ENCODE measurements at regions not wholly inside any gene's neighbourhood (a gene's known extent, or its start where the extent isn't known, plus 50 kb on each side); places are given as distances from the start of the nearest gene placed in this dataset.

- TF ChIP-seq USF1 (IDR thresholded peaks at IDR 0.05): no peak
- no peak for TF ChIP-seq RAD21 (IDR thresholded peaks at IDR 0.05; ENCODE audit: low read depth)
- no peak for TF ChIP-seq FOXM1 (IDR thresholded peaks at IDR 0.05; ENCODE audit: borderline replicate concordance, low read depth)
- no peak for TF ChIP-seq EP300 (IDR thresholded peaks at IDR 0.05; ENCODE audit: borderline replicate concordance)
- TF ChIP-seq REST (IDR thresholded peaks at IDR 0.05; ENCODE audit: low read depth): no peak
- no peak for TF ChIP-seq CREB1 (IDR thresholded peaks at IDR 0.05; ENCODE audit: low read depth)
- TF ChIP-seq TCF12 (IDR thresholded peaks at IDR 0.05; ENCODE audit: low read depth): no peak
- no peak for TF ChIP-seq NFIC (IDR thresholded peaks at IDR 0.05)
- no peak for TF ChIP-seq MAX (IDR thresholded peaks at IDR 0.05)
- TF ChIP-seq CEBPB (IDR thresholded peaks at IDR 0.05): no peak
- no peak for TF ChIP-seq YY1 (IDR thresholded peaks at IDR 0.05; ENCODE audit: low read depth)
- TF ChIP-seq TAF1 (IDR thresholded peaks at IDR 0.05; ENCODE audit: low read depth): no peak
- no peak for TF ChIP-seq TEAD4 (IDR thresholded peaks at IDR 0.05)
Measured at GRCh38 chr2:151025816-151026215, 235.8 kb downstream of the RBM43 start.

- TF ChIP-seq CEBPB (IDR thresholded peaks at IDR 0.05) (no peak), YY1 (IDR thresholded peaks at IDR 0.05; ENCODE audit: low read depth) (no peak), NFIC (IDR thresholded peaks at IDR 0.05) (no peak), FOXM1 (IDR thresholded peaks at IDR 0.05; ENCODE audit: borderline replicate concordance, low read depth) (no peak), CREB1 (IDR thresholded peaks at IDR 0.05; ENCODE audit: low read depth) (no peak), TEAD4 (IDR thresholded peaks at IDR 0.05) (no peak), EGR1 (IDR thresholded peaks at IDR 0.05) (no peak), ZBTB7A (IDR thresholded peaks at IDR 0.05; ENCODE audit: low read depth) (no peak), RAD21 (IDR thresholded peaks at IDR 0.05; ENCODE audit: low read depth) (no peak), EP300 (IDR thresholded peaks at IDR 0.05; ENCODE audit: borderline replicate concordance) (no peak), TAF1 (IDR thresholded peaks at IDR 0.05; ENCODE audit: low read depth) (no peak), USF1 (IDR thresholded peaks at IDR 0.05) (no peak)
Measured at GRCh38 chr2:151024696-151025251, 236.9 kb downstream of the RBM43 start.

GRCh38 chr2:151021747-151022452 is 239.8 kb downstream of the RBM43 start:
- TF ChIP-seq TCF12 (IDR thresholded peaks at IDR 0.05; ENCODE audit: low read depth) (no peak), EP300 (IDR thresholded peaks at IDR 0.05; ENCODE audit: borderline replicate concordance) (no peak), CREB1 (IDR thresholded peaks at IDR 0.05; ENCODE audit: low read depth) (no peak), TAF1 (IDR thresholded peaks at IDR 0.05; ENCODE audit: low read depth) (no peak), CEBPB (IDR thresholded peaks at IDR 0.05) (no peak), USF1 (IDR thresholded peaks at IDR 0.05) (no peak), FOXM1 (IDR thresholded peaks at IDR 0.05; ENCODE audit: borderline replicate concordance, low read depth) (no peak), ZBTB7A (IDR thresholded peaks at IDR 0.05; ENCODE audit: low read depth) (no peak), TEAD4 (IDR thresholded peaks at IDR 0.05) (no peak), NFIC (IDR thresholded peaks at IDR 0.05) (no peak), EGR1 (IDR thresholded peaks at IDR 0.05) (no peak), YY1 (IDR thresholded peaks at IDR 0.05; ENCODE audit: low read depth) (no peak), RAD21 (IDR thresholded peaks at IDR 0.05; ENCODE audit: low read depth) (no peak), MAX (IDR thresholded peaks at IDR 0.05) (no peak), REST (IDR thresholded peaks at IDR 0.05; ENCODE audit: low read depth) (no peak)

GRCh38 chr2:151020411-151020810 is 241.3 kb downstream of the RBM43 start:
- no peak for TF ChIP-seq CEBPB (IDR thresholded peaks at IDR 0.05)
- TF ChIP-seq NFIC (IDR thresholded peaks at IDR 0.05): no peak
- no peak for TF ChIP-seq EGR1 (IDR thresholded peaks at IDR 0.05)

- TF ChIP-seq FOXM1 (IDR thresholded peaks at IDR 0.05; ENCODE audit: borderline replicate concordance, low read depth): no peak
- TF ChIP-seq YY1 (IDR thresholded peaks at IDR 0.05; ENCODE audit: low read depth): no peak
- TF ChIP-seq NFIC (IDR thresholded peaks at IDR 0.05): no peak
- TF ChIP-seq EP300 (IDR thresholded peaks at IDR 0.05; ENCODE audit: borderline replicate concordance): no peak
- TF ChIP-seq TCF12 (IDR thresholded peaks at IDR 0.05; ENCODE audit: low read depth): no peak
- no peak for TF ChIP-seq USF1 (IDR thresholded peaks at IDR 0.05)
- TF ChIP-seq TAF1 (IDR thresholded peaks at IDR 0.05; ENCODE audit: low read depth): no peak
- no peak for TF ChIP-seq MAX (IDR thresholded peaks at IDR 0.05)
- no peak for TF ChIP-seq RAD21 (IDR thresholded peaks at IDR 0.05; ENCODE audit: low read depth)
- TF ChIP-seq CEBPB (IDR thresholded peaks at IDR 0.05): no peak
- TF ChIP-seq REST (IDR thresholded peaks at IDR 0.05; ENCODE audit: low read depth): no peak
- TF ChIP-seq ZBTB7A (IDR thresholded peaks at IDR 0.05; ENCODE audit: low read depth): no peak
- no peak for TF ChIP-seq TEAD4 (IDR thresholded peaks at IDR 0.05)
- TF ChIP-seq EGR1 (IDR thresholded peaks at IDR 0.05): no peak
- no peak for TF ChIP-seq CREB1 (IDR thresholded peaks at IDR 0.05; ENCODE audit: low read depth)
Measured at GRCh38 chr2:151009437-151010175, 252.1 kb downstream of the RBM43 start.
